HG03159 (cell line): ENCODE measurements at regions not wholly inside any gene's neighbourhood (a gene's known extent, or its start where the extent isn't known, plus 50 kb on each side); places are given as distances from the start of the nearest gene placed in this dataset.

Experiments used
- ATAC-seq: cut with Tn5 transposase; IDR thresholded peaks from one replicate; pipeline ENCODE4 v1.9.1; 2021; ENCODE audit warnings: mild to moderate bottlenecking, moderate library complexity; ENCODE audit not compliant: unreplicated experiment

DNA sequence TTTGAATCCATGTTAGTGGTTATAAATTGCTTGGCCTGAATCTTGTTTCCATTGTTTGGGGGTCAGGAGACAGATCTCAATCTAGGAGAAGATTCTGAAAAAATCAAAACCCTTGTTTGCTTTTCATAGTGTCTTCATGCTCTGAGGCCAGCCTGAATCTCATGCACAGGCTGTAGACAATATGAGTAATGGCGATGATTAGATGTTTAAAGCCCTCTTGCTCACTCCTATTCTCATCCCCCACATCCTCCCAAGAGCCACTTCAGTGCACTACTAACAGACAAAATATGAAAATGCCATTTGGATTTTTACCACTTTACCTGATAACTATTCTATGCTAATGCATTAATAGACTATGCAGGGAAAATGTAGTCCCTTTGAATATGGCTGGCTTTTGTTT is 129.4 kb downstream of the NUDT12 start:
- no peak for ATAC-seq

- ATAC-seq: no peak
Observed at GRCh38 chr5:103428923-103429322, 133.7 kb downstream of the NUDT12 start.

GRCh38 chr5:103428411-103428871 is 134.1 kb downstream of the NUDT12 start:
- ATAC-seq: no peak

GRCh38 chr5:103427326-103427725 is 135.3 kb downstream of the NUDT12 start:
- no peak for ATAC-seq

GRCh38 chr5:103425686-103426454 is 136.7 kb downstream of the NUDT12 start:
- ATAC-seq: no peak

- no peak for ATAC-seq
Observed at GRCh38 chr5:103424453-103425205, 138.0 kb downstream of the NUDT12 start.

- ATAC-seq: no peak
Observed at GRCh38 chr5:103424026-103424425, 138.6 kb downstream of the NUDT12 start.

DNA sequence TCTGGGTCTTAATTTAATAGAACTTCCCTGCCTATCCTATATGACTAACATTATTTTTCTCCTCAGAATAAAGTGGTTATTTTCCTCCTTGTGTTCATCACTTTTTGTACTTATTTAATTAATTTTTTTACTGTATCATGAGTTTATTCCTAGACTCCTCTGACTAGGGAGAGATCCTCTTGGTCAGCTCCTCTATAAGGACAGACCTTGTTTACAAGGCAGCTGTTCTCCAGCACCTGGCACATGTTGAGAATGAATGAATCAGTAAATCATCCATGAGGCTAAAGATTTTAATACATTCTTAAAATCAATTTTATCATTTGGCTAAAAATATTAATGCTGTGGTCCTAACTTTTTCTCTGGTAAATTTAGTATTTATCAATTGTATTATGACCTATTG is 139.8 kb downstream of the NUDT12 start:
- no peak for ATAC-seq

DNA sequence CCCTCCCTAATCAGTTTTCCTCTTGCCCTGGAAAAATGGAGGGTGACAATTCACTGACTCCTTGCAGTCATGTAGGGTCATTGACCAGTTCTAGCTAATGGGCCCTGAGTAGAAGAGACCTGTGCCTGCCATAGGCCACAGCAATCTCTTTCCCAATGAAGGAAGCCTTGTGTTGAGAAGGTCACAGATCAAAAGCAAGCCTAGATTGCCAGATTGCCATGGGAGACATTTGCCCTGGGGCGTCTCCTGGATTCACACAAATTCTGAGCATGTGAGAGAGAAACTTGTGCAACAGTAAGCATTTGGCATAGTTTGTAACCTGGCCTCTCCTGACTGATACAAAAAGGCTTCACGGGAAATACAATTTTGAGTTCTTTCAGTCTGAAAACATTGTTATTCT is 148.0 kb downstream of the NUDT12 start:
- no peak for ATAC-seq

- ATAC-seq: no peak
Observed at GRCh38 chr5:103411711-103412110, 150.9 kb downstream of the NUDT12 start.

GRCh38 chr5:103410172-103410571 is 151.6 kb downstream of the MACIR start:
- peak; percentile 98 for ATAC-seq

DNA sequence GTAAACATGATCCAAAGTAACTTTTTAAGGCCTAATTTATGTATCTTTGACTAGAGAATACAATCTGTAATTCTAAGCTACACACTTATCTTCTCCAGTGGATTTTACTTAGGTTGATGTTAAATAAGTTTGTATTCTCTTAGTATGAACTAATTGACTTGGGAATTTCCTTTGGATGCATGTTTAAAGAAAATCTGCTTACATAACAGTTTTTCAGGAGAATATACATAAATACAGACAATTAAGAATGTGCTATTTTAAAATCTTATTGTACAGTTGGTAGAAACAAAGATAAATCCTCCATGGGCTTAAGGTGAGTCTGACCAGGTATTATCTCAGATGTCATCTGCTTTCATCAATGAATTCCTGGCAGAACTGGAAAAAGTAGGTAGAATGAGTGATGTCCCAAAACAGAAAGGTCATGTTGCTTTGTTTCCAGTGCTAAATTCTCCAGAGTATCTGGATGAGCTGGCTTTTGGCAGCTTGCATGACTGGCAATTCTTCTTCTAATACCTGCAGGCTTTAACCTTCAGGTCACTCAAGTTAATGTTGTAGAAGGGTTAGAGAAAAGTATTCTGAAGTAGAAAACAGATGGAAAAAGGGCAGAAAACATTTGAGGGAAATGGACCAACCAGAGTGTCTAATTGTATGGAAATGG is 150.6 kb downstream of the MACIR start:
- ATAC-seq: no peak

DNA sequence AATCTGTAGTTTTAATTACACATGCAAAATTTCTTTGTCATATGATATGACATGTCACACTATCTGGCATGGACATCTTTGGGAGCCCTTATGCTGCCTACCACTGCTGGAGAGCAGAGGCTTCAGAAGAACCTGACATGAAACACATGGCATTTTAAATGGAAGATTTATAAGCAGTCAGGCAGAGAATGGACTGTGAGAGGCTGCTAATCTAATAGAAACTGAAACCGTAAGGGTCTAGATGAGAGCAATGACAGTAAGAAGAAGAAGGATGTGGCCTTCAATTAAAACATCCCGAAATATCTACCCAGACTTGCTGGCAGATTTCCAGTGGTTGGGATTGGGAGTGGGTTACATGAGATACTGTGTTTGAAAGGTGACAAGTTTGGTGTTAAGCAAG is 149.8 kb downstream of the MACIR start:
- ATAC-seq: no peak

GRCh38 chr5:103407402-103407801 is 148.8 kb downstream of the MACIR start:
- ATAC-seq: no peak

DNA sequence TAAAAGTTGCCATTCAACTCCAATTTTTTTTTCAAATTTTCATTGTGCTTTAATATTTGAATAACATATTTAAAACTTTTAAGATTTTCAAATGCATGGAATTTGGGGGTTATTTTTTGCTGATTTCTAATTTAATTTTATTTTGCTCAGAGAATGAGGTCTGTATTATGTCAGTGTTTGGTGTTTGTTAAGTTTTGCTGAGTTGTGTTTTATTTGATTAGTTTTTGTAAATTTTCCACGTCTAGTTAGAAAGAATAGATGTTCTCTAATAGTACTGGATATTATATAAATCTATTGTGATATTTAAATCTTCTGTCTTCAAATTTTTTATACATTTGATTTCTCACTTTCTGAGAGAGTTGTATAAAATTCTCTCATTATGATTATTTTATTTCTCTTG is 145.9 kb downstream of the MACIR start:
- ATAC-seq: no peak

DNA sequence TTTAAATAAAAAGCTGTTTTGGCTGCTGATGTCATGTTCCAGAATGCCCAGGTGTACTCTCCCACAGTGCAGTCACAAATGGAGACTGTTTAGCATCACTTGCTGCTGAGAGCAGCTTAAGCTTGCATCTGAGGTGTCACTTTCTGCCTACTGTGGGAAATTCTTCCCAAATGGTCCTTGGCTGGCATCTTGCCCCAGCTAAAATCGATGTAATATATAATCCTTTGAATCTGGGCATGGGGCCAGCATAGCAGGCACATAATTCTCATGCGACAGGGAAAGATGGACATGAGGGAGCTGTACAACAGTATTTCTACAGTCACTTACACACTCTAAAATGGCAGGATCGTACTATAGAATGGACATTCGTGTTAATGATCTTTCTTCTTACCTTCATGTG is 144.3 kb downstream of the MACIR start:
- ATAC-seq: no peak

DNA sequence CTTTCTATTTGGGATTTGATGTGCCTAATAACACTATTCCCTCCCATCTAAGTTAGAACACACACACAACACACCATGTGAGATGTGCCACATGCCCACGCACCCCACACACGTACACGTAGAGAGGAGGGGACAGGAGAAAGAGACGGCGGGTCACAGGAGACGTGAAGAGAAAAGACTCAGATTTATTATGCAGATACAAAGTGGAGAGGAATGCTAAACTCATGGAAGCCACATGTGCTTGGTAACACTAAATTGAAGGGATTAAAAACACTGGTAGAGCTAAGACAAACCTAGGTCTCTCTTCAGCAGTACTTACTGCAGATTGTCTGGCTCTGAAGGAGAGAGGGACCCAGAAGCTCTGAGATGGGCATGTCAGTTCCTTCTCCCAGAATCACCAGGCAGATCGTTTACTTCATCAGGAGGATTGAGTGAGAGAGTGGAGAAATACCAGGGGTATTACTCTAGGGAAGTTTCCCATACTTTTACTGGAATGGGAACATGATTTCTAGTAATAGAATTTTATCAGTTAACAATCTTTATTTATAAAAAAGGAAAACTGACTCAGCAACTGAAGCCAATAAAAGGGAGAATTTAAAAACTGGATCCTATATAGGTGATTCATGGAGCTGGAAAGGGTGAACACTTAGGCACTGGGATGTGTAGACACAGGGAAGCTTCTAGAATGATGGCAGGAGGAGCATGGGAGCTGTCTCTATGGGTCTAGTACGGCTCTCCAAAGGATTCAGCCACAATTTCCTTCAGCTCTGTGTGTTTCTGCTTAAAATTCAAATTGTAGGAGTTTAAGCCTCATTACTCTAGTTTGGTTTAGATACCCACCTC is 139.4 kb downstream of the MACIR start:
- no peak for ATAC-seq

DNA sequence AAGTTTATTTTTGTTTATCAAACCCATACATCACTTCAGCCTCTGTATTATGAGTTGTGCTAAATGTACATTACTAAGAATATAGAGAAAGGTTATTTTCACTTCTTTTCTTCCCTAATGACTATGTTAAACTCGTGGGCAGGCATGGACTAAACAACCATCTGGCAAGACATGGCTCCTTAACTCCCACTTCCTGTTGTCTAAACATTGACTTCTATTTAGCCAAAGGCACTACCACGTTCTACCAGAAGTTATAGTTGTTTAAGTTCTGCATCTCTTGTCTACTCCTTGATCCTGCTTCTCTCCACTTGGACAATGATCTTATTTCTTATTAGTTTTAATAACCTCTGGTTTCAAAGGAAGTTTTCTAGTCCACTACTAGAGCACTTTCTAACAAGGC is 136.1 kb downstream of the MACIR start:
- ATAC-seq: no peak

DNA sequence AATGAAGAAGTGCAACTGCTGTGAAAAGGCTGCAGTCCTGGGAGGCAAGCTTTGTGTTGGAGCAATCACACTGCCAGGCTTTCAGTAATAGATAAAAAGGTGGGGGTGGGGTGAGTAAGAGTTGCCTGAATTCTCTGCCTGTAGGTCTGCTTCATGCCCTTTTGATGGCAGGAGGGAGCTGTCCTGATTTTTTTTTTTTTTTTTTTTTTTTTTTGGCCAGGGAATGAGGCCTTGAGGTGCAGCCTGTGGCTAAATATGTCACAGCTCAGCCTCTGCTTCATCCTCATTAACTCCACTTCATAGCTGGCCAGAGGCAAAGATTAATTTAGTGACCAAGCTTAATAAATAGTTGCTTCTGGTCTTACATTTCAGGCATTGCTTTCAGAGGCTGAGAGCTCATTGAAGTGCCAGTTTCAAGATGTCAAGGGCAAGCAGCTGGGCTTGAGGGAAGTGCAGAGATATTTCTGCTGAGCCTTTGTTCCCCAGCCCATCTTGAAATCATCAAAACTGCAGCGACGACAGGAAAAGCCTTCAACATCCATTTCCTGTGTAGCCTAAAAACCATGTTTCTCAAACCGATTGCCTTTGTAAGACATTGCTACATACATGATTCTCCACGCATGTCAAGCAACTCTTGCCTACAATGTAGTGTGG is 134.7 kb downstream of the MACIR start:
- no peak for ATAC-seq

DNA sequence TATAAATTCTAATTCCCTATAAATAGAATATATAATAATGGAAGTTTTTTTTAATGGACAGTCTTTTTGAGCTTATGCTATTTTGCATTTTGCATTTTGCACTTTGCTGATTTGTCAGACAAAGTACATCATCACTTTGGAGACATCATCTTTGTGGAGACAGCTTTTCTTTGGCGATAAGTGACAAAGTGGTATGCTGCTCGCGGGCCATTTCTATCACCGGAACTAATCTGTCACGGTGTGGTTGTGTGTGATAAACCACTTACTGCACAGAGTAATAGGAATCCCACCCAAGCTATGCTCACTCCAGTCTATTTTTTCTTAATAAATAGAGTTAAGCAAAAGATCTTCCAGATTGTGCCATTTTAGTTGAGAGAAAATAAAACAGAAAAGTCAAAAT is 133.1 kb downstream of the MACIR start:
- no peak for ATAC-seq
